DOHH2 (cell line): ENCODE measurements at regions not wholly inside any gene's neighbourhood (a gene's known extent, or its start where the extent isn't known, plus 50 kb on each side); places are given as distances from the start of the nearest gene placed in this dataset.

Source experiments
- EZH2phosphoT487 ChIP-seq: fragments of 200-600 bp; sonication (generic); IDR thresholded peaks from 2 replicates; pipeline ENCODE4 v1.6.1; 2017; ENCODE audit warnings: borderline replicate concordance, mild to moderate bottlenecking, antibody characterized with exemption, low read length, moderate library complexity, mixed read lengths
- TF ChIP-seq, protein P1 (sequence below): fragments of 200-600 bp; sonication (generic); IDR thresholded peaks from one replicate; pipeline ENCODE4 v1.5.1; 2014; ENCODE audit warnings: antibody characterized with exemption, mild to moderate bottlenecking, low read depth, low read length; ENCODE audit not compliant: poor library complexity, severe bottlenecking

DNA sequence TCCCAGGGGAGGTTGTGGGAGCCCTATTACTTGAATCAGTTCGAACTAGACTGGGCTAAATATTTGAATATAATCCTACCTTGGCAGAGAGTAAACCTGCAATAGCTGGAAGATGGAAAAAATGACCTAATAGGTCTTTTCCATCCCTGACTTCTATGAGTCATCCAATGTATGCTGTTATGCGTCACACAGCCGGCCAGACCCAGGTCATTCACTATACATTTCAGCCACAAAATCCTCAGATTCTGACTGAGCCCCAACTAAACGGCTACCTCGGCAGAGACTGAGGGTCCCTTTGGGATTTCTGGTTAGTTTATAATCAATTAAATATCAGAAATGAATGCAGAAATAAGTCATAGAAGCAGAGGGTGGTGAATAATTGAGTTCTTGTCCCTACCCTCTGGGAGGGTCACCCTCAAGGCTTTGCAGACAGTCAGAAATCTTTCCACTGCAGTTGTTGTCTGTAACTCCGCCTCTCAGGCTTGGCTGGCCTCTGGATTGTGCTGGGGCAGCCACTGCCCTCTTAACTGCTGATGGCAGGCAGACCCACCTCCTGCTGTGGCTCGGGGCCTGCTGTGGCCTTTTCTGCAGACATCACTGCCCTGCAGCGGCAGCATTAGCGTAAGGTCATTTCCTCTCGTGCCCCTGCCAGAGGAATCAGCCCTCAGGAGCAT is 240.5 kb downstream of the TGFB2 start:
- TF ChIP-seq, protein P1, sequence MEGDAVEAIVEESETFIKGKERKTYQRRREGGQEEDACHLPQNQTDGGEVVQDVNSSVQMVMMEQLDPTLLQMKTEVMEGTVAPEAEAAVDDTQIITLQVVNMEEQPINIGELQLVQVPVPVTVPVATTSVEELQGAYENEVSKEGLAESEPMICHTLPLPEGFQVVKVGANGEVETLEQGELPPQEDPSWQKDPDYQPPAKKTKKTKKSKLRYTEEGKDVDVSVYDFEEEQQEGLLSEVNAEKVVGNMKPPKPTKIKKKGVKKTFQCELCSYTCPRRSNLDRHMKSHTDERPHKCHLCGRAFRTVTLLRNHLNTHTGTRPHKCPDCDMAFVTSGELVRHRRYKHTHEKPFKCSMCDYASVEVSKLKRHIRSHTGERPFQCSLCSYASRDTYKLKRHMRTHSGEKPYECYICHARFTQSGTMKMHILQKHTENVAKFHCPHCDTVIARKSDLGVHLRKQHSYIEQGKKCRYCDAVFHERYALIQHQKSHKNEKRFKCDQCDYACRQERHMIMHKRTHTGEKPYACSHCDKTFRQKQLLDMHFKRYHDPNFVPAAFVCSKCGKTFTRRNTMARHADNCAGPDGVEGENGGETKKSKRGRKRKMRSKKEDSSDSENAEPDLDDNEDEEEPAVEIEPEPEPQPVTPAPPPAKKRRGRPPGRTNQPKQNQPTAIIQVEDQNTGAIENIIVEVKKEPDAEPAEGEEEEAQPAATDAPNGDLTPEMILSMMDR = no peak
- TF ChIP-seq EZH2phosphoT487 = no peak
